IPS DF 4.7 (cell line): ENCODE measurements at regions not wholly inside any gene's neighbourhood (a gene's known extent, or its start where the extent isn't known, plus 50 kb on each side); places are given as distances from the start of the nearest gene placed in this dataset.
"Not testable (repeated sequence)": the region's sequence is repeated elsewhere in the genome, so short reads cannot be mapped to it uniquely, and the experiment has no call there.

Source experiments
- DNase-seq: peaks from one replicate; pipeline ENCODE4 v3.0.0-alpha.2; 2013; ENCODE audit warnings: low spot score; ENCODE audit errors: extremely low read depth

- DNase-seq: no peak
Measured at GRCh38 chr1:192862271-192862670, 53.4 kb downstream of the RGS2 start.

- DNase-seq: no peak
Measured at GRCh38 chr1:192866241-192866868, 57.5 kb downstream of the RGS2 start.

GRCh38 chr1:192867180-192867579 is 58.3 kb downstream of the RGS2 start:
- DNase-seq: no peak

- no peak for DNase-seq
Measured at GRCh38 chr1:192869308-192869940, 60.6 kb downstream of the RGS2 start.

GRCh38 chr1:192872010-192872409 is 63.2 kb downstream of the RGS2 start:
- DNase-seq: no peak

- no peak for DNase-seq
Measured at GRCh38 chr1:192873836-192874235, 65.0 kb downstream of the RGS2 start.

- DNase-seq: no peak
Measured at GRCh38 chr1:192876633-192877032, 67.8 kb downstream of the RGS2 start.

- DNase-seq: no peak
Measured at GRCh38 chr1:192877283-192877886, 68.5 kb downstream of the RGS2 start.

- DNase-seq: no peak
Measured at GRCh38 chr1:192878249-192878648, 69.4 kb downstream of the RGS2 start.

GRCh38 chr1:192879406-192879805 is 70.6 kb downstream of the RGS2 start:
- DNase-seq: no peak

- DNase-seq: no peak
Measured at GRCh38 chr1:192880231-192880630, 71.4 kb downstream of the RGS2 start.

- DNase-seq: no peak
Measured at GRCh38 chr1:192884241-192884640, 75.4 kb downstream of the RGS2 start.

GRCh38 chr1:192885387-192885786 is 76.5 kb downstream of the RGS2 start:
- DNase-seq: not testable (repeated sequence)

- peak; percentile 83 for DNase-seq
Measured at GRCh38 chr1:192887426-192887825, 78.6 kb downstream of the RGS2 start.

- no peak for DNase-seq
Measured at GRCh38 chr1:192888574-192888973, 79.7 kb downstream of the RGS2 start.

- no peak for DNase-seq
Measured at GRCh38 chr1:192889082-192889481, 80.2 kb downstream of the RGS2 start.

- DNase-seq: no peak
Measured at GRCh38 chr1:192890134-192890533, 81.3 kb downstream of the RGS2 start.

GRCh38 chr1:192892934-192893333 is 84.1 kb downstream of the RGS2 start:
- DNase-seq: no peak

- DNase-seq: not testable (repeated sequence)
Measured at GRCh38 chr1:192895487-192895886, 86.6 kb downstream of the RGS2 start.

GRCh38 chr1:192896376-192896775 is 87.5 kb downstream of the RGS2 start:
- no peak for DNase-seq

GRCh38 chr1:192901500-192901899 is 92.7 kb downstream of the RGS2 start:
- DNase-seq: no peak

GRCh38 chr1:192903142-192903541 is 94.3 kb downstream of the RGS2 start:
- no peak for DNase-seq

GRCh38 chr1:192904438-192904895 is 95.6 kb downstream of the RGS2 start:
- no peak for DNase-seq
